ENCODE measurements at regions not wholly inside any gene's neighbourhood (a gene's known extent, or its start where the extent isn't known, plus 50 kb on each side); places are given as distances from the start of the nearest gene placed in this dataset.

- no peak for DNase-seq
- Histone ChIP-seq H3K9me3 (ENCODE audit: control insufficient read depth, low read depth, low read length) (peaks cover 10% of the 10 kb centered on the region), H3K9ac (ENCODE audit: extremely low read depth, insufficient read length, low read length) (no peak overlapping the region), H2BK20ac (ENCODE audit: low read depth, low read length, poor library complexity, severe bottlenecking) (no peak overlapping the region), H3K27ac (ENCODE audit: insufficient read length, low read depth, low read length) (no peak overlapping the region), H2BK120ac (ENCODE audit: low read depth, low read length, poor library complexity, severe bottlenecking) (no peak overlapping the region), H2AK5ac (ENCODE audit: insufficient read length, low read length) (no peak overlapping the region), H3K4ac (ENCODE audit: low read depth, low read length) (no peak overlapping the region), H2BK12ac (ENCODE audit: insufficient read length, low read depth, low read length) (no peak overlapping the region), H2AFZ (ENCODE audit: low read length) (no peak overlapping the region), H3K56ac (ENCODE audit: insufficient read length, low read depth, low read length) (no peak overlapping the region), H3K23ac (ENCODE audit: insufficient read length, low read depth, low read length) (no peak overlapping the region), H3K18ac (ENCODE audit: insufficient read length, low read depth, low read length) (no peak overlapping the region), H3K4me1 (ENCODE audit: insufficient read depth, low read length) (no peaks in the 10 kb centered on the region), H4K5ac (ENCODE audit: insufficient read length, low read depth, low read length) (no peak overlapping the region), H3K14ac (ENCODE audit: insufficient read depth, low read length) (no peak overlapping the region), H4K8ac (replicated peaks; ENCODE audit: insufficient read length, low read depth, low read length) (no peak overlapping the region), H3K79me1 (ENCODE audit: insufficient read depth, low read depth, low read length, poor library complexity, severe bottlenecking) (no peaks in the 10 kb centered on the region), H4K20me1 (ENCODE audit: control insufficient read depth, insufficient read depth, insufficient read length) (no peaks in the 10 kb centered on the region), H3K79me2 (ENCODE audit: insufficient read depth, low read length) (no peaks in the 10 kb centered on the region), H2BK5ac (ENCODE audit: insufficient read length, low read length) (no peak overlapping the region), H3T11ph (ENCODE audit: low read length) (no peak overlapping the region), H3K4me2 (ENCODE audit: insufficient read depth, insufficient read length, low read length) (no peak overlapping the region), H4K91ac (ENCODE audit: insufficient read length, low read depth, low read length) (no peak overlapping the region), H2BK15ac (ENCODE audit: low read depth, low read length) (no peak overlapping the region), H3K27me3 (ENCODE audit: insufficient read depth, low read length) (no peaks in the 10 kb centered on the region), H3K23me2 (ENCODE audit: insufficient read length, low read depth, low read length, poor library complexity, severe bottlenecking) (no peaks in the 10 kb centered on the region)
- TF ChIP-seq CTCF (conservative IDR thresholded peaks at IDR 0.05): no peak
- Mint-ChIP-seq H3K4me3 (no peak overlapping the region), H3K4me1 (peaks cover 0 to 4% of the 10 kb centered on the region in 2 experiments; a peak in 1 of 4 replicates), H3K36me3 (ENCODE audit: insufficient read depth in 1 of 3, low read depth in 3 of 3) (peaks cover 16 to 28% (median 19%) of the 10 kb centered on the region in 3 experiments), H3K27ac (no peak overlapping the region), H3K27me3 (ENCODE audit: low read depth) (no peaks in the 10 kb centered on the region), H3K9me3 (peaks cover 19 to 34% of the 10 kb centered on the region in 2 experiments)
- no CpG with 5 or more reads among the region's 2 CpGs for WGBS (ENCODE audit: extremely low coverage, insufficient read length, low lambda C conversion rate)
These were observed 465.4 kb upstream of the PBX1 start for GRCh38 chr1:164093543-164093942.
